Gastroesophageal sphincter (tissue), 4 donors: ENCODE measurements at regions not wholly inside any gene's neighbourhood (a gene's known extent, or its start where the extent isn't known, plus 50 kb on each side); places are given as distances from the start of the nearest gene placed in this dataset.

ENCODE experiments used
- ATAC-seq: fragments of 150-250 bp; one replicate; pipeline ENCODE4 v1.9.1; 2016; ENCODE audit warnings: mild to moderate bottlenecking, moderate library complexity
- H3K27ac ChIP-seq, 4 donors: fragments of 200-600 bp; sonication (generic) in 3 of 4; 1 replicate in 3 of 4; 2 replicates in 1 of 4; pipeline ENCODE4 v1.5.1; 2016 to 2019
- H3K27me3 ChIP-seq: fragments of 200-600 bp; sonication (generic); one replicate; pipeline ENCODE4 v1.5.1; 2019
- H3K36me3 ChIP-seq, 2 donors: fragments of 200-600 bp; sonication (generic); one replicate each; pipeline ENCODE4 v1.5.1; 2019; ENCODE audit warnings: control low read depth in 1 of 2
- H3K4me1 ChIP-seq, 3 donors: fragments of 200-600 bp; sonication (generic); 1 replicate in 2 of 3; 2 replicates in 1 of 3; pipeline ENCODE4 v1.5.1; 2016 to 2019; ENCODE audit warnings: control low read depth in 2 of 3
- H3K4me3 ChIP-seq, 2 donors: fragments of 200-600 bp; sonication (generic); one replicate each; pipeline ENCODE4 v1.5.1; 2019; ENCODE audit warnings: mild to moderate bottlenecking in 1 of 2, moderate library complexity in 1 of 2
- H3K9me3 ChIP-seq, 3 donors: fragments of 200-600 bp; sonication (generic); one replicate each; pipeline ENCODE4 v1.5.1; 2017 to 2019; ENCODE audit warnings: control low read depth in 2 of 3
- CTCF ChIP-seq, 4 experiments: fragments of 200-600 bp in 2 of 4; fragments of 450-650 bp in 2 of 4; sonication (generic) in 1 of 4; IDR thresholded peaks; one replicate each; pipeline ENCODE4 v1.5.1; 2017 to 2019; ENCODE audit warnings: antibody characterized with exemption in 4 of 4, mild to moderate bottlenecking in 2 of 4, moderate library complexity in 2 of 4
- EP300 ChIP-seq: sonication (generic); formaldehyde crosslinking; IDR thresholded peaks from one replicate; pipeline ENCODE4 v1.6.1; 2017; ENCODE audit warnings: antibody characterized with exemption, mild to moderate bottlenecking
- POLR2A ChIP-seq, 2 donors: fragments of 450-650 bp; IDR thresholded peaks; one replicate each; pipeline ENCODE4 v1.6.1; 2017; ENCODE audit warnings: antibody characterized with exemption in 2 of 2, mild to moderate bottlenecking in 2 of 2, moderate library complexity in 1 of 2
- POLR2AphosphoS5 ChIP-seq: sonication (generic); formaldehyde crosslinking; IDR thresholded peaks from one replicate; pipeline ENCODE4 v1.6.1; 2017; ENCODE audit warnings: antibody characterized with exemption
- WGBS, 2 donors: methylation state at CpG; one replicate each; pipeline ENCODE4 v1.1.5; 2018; ENCODE audit warnings: low coverage in 1 of 2; 5-methylcytosine and 5-hydroxymethylcytosine counted together

GRCh38 chr5:155366096-155366495, 352.5 kb downstream of the KIF4B start:
- no peaks in the 10 kb centered on the region for H3K36me3 ChIP-seq
- WGBS, 2 donors: 57 to 63% methylated on average over 3 of the region's 4 CpGs
- H3K4me1 ChIP-seq: no peaks in the 10 kb centered on the region
- peaks cover 0 to 6% (median 0%) of the 10 kb centered on the region in 3 donors for H3K9me3 ChIP-seq
- H3K4me3 ChIP-seq: no peak overlapping the region
- H3K27me3 ChIP-seq: no peaks in the 10 kb centered on the region
- H3K27ac ChIP-seq: no peak overlapping the region
- ATAC-seq: no peak
- TF ChIP-seq POLR2AphosphoS5 (no peak), CTCF (IDR thresholded peaks at IDR 0.05) (no peak)

GRCh38 chr5:155367841-155368240, 354.3 kb downstream of the KIF4B start:
- ATAC-seq: no peak
- TF ChIP-seq POLR2AphosphoS5: no peak
- no peak for TF ChIP-seq EP300
- no peak for TF ChIP-seq CTCF (IDR thresholded peaks at IDR 0.05)
- no peak for TF ChIP-seq POLR2A (IDR thresholded peaks at IDR 0.05)
- Histone ChIP-seq H3K4me3 (no peak overlapping the region), H3K9me3 (no peaks in the 10 kb centered on the region), H3K27me3 (no peaks in the 10 kb centered on the region), H3K4me1 (no peaks in the 10 kb centered on the region), H3K36me3 (no peaks in the 10 kb centered on the region), H3K27ac (no peak overlapping the region)
- 88 to 89% methylated on average over 4 of the region's 4 CpGs for WGBS, 2 donors

GRCh38 chr5:155368490-155368889, 354.9 kb downstream of the KIF4B start:
- no peaks in the 10 kb centered on the region for H3K4me1 ChIP-seq
- ATAC-seq: no peak
- no peak overlapping the region for H3K4me3 ChIP-seq
- TF ChIP-seq CTCF (IDR thresholded peaks at IDR 0.05) (no peak), POLR2A (IDR thresholded peaks at IDR 0.05) (no peak), POLR2AphosphoS5 (no peak), EP300 (no peak)
- H3K9me3 ChIP-seq: no peaks in the 10 kb centered on the region
- no peaks in the 10 kb centered on the region for H3K36me3 ChIP-seq
- no peaks in the 10 kb centered on the region for H3K27me3 ChIP-seq
- WGBS, 2 donors: 79 to 80% methylated on average over 1 of the region's 1 CpG
- H3K27ac ChIP-seq: no peak overlapping the region

- Histone ChIP-seq H3K36me3 (no peaks in the 10 kb centered on the region), H3K27me3 (no peaks in the 10 kb centered on the region), H3K27ac (no peak overlapping the region), H3K9me3 (peaks cover 0 to 3% (median 0%) of the 10 kb centered on the region in 3 donors), H3K4me3 (no peak overlapping the region), H3K4me1 (no peaks in the 10 kb centered on the region)
- WGBS, 2 donors: 71 to 78% methylated on average over 3 of the region's 3 CpGs
- TF ChIP-seq POLR2A (IDR thresholded peaks at IDR 0.05) (no peak), EP300 (no peak), POLR2AphosphoS5 (no peak), CTCF (IDR thresholded peaks at IDR 0.05) (no peak)
- no peak for ATAC-seq
Measured at GRCh38 chr5:155380480-155380879, 366.9 kb downstream of the KIF4B start.

- H3K4me1 ChIP-seq: no peaks in the 10 kb centered on the region
- H3K27ac ChIP-seq: no peak overlapping the region
- H3K9me3 ChIP-seq: no peaks in the 10 kb centered on the region
- no peak for ATAC-seq
- no peaks in the 10 kb centered on the region for H3K36me3 ChIP-seq
- no peak for TF ChIP-seq CTCF (IDR thresholded peaks at IDR 0.05)
- no peak for TF ChIP-seq POLR2A (IDR thresholded peaks at IDR 0.05)
- H3K4me3 ChIP-seq: no peak overlapping the region
- H3K27me3 ChIP-seq: no peaks in the 10 kb centered on the region
Measured at GRCh38 chr5:155381654-155382053, 368.1 kb downstream of the KIF4B start.
